ENCODE measurements at regions not wholly inside any gene's neighbourhood (a gene's known extent, or its start where the extent isn't known, plus 50 kb on each side); places are given as distances from the start of the nearest gene placed in this dataset.

DNA sequence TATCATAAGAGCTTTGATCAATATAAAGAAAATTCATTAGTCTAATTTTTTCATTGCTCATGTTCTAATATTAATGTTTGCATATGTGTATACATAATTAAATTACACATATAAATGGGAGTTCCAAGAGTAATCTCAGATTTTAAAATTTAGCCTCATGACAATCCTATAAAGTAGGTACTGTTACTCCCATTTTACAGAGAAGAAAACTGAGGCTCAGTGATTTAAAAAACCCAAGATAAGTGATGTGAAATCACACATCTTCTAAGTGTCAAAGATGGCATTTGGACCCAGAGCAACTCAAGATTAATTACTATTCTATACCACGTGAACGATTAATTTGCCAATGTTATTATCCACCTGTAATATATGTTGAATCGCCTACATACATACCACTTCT lies 122.3 kb downstream of the TM2D1 start:
- FAIRE-seq (no peak), DNase-seq (ENCODE audit: low read depth) (no peak)
- Histone ChIP-seq H4K20me1 (ENCODE audit: insufficient read depth, low read length) (no peaks in the 10 kb centered on the region), H3K36me3 (ENCODE audit: insufficient read depth, low read length) (no peaks in the 10 kb centered on the region), H3K4me3 (ENCODE audit: insufficient read depth, low read depth, low read length) (no peak overlapping the region), H3K9me3 (ENCODE audit: insufficient read depth, low read depth, low read length) (no peaks in the 10 kb centered on the region), H3K4me2 (ENCODE audit: low read length) (no peak overlapping the region), H3K27me3 (ENCODE audit: insufficient read depth, low read length) (no peaks in the 10 kb centered on the region), H3K79me2 (ENCODE audit: insufficient read depth, low read length) (no peaks in the 10 kb centered on the region), H2AFZ (ENCODE audit: low read depth, low read length) (no peak overlapping the region), H3K4me1 (ENCODE audit: insufficient read depth, low read length) (peaks cover 8% of the 10 kb centered on the region), H3K9ac (ENCODE audit: low read length) (no peak overlapping the region), H3K27ac (ENCODE audit: low read depth, low read length) (no peak overlapping the region)
- Mint-ChIP-seq H3K27me3 (ENCODE audit: low read depth, unreplicated experiment) (no peaks in the 10 kb centered on the region), H3K9me3 (ENCODE audit: unreplicated experiment) (no peaks in the 10 kb centered on the region), H3K4me1 (ENCODE audit: low read depth, unreplicated experiment) (peaks cover 19% of the 10 kb centered on the region), H3K36me3 (ENCODE audit: low read depth, unreplicated experiment) (no peaks in the 10 kb centered on the region), H3K27ac (ENCODE audit: unreplicated experiment) (no peak overlapping the region), H3K4me3 (ENCODE audit: unreplicated experiment) (no peak overlapping the region)
- TF ChIP-seq CTCF (IDR thresholded peaks at IDR 0.05; ENCODE audit: insufficient read depth, low read depth, low read length), result no peak
- TF ChIP-seq EZH2 (IDR thresholded peaks at IDR 0.05; ENCODE audit: insufficient read depth, low read length), result no peak

DNA sequence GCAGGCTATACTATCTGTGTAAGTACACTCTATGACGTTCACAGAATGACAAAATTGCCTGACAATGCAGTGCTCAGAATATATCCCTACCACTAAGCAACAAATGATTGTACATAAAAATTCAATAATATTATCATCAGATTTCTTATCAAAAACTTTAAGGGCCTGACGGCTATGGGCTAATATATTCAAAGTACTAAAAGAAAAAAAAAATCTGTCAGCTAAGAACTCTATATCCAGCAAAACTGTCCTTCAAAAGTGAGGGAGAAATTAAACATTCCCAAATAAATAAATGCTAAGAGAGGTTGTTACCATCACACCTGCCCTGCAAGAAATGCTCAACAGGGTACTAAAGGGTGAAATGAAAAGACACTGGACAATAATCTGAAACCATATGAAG lies 127.3 kb downstream of the TM2D1 start:
- Histone ChIP-seq H3K4me3 (ENCODE audit: insufficient read depth, low read depth, low read length) (no peak overlapping the region), H3K27ac (ENCODE audit: low read depth, low read length) (no peak overlapping the region), H3K27me3 (ENCODE audit: insufficient read depth, low read length) (no peaks in the 10 kb centered on the region), H2AFZ (ENCODE audit: low read depth, low read length) (no peak overlapping the region), H3K9ac (ENCODE audit: low read length) (no peak overlapping the region), H4K20me1 (ENCODE audit: insufficient read depth, low read length) (no peaks in the 10 kb centered on the region), H3K36me3 (ENCODE audit: insufficient read depth, low read length) (no peaks in the 10 kb centered on the region), H3K4me2 (ENCODE audit: low read length) (no peak overlapping the region), H3K4me1 (ENCODE audit: insufficient read depth, low read length) (no peaks in the 10 kb centered on the region), H3K79me2 (ENCODE audit: insufficient read depth, low read length) (no peaks in the 10 kb centered on the region), H3K9me3 (ENCODE audit: insufficient read depth, low read depth, low read length) (no peaks in the 10 kb centered on the region)
- no peaks in the 10 kb centered on the region for H3K4me1 Mint-ChIP-seq (ENCODE audit: low read depth, unreplicated experiment)
- no peaks in the 10 kb centered on the region for H3K36me3 Mint-ChIP-seq (ENCODE audit: low read depth, unreplicated experiment)
- H3K9me3 Mint-ChIP-seq (ENCODE audit: unreplicated experiment), result peaks cover 2% of the 10 kb centered on the region
- TF ChIP-seq CTCF (IDR thresholded peaks at IDR 0.05; ENCODE audit: insufficient read depth, low read depth, low read length) (no peak), EZH2 (IDR thresholded peaks at IDR 0.05; ENCODE audit: insufficient read depth, low read length) (no peak)
- no peak overlapping the region for H3K4me3 Mint-ChIP-seq (ENCODE audit: unreplicated experiment)
- peaks cover 2% of the 10 kb centered on the region for H3K27me3 Mint-ChIP-seq (ENCODE audit: low read depth, unreplicated experiment)
- H3K27ac Mint-ChIP-seq (ENCODE audit: unreplicated experiment), result no peak overlapping the region
- DNase-seq (ENCODE audit: low read depth), result no peak
- no peak for FAIRE-seq

GRCh38 chr1:61593331-61593730 lies 131.6 kb downstream of the TM2D1 start:
- TF ChIP-seq CTCF (IDR thresholded peaks at IDR 0.05; ENCODE audit: insufficient read depth, low read depth, low read length), result no peak
- Histone ChIP-seq H3K79me2 (ENCODE audit: insufficient read depth, low read length) (no peaks in the 10 kb centered on the region), H3K27me3 (ENCODE audit: insufficient read depth, low read length) (no peaks in the 10 kb centered on the region), H3K4me1 (ENCODE audit: insufficient read depth, low read length) (no peaks in the 10 kb centered on the region), H4K20me1 (ENCODE audit: insufficient read depth, low read length) (no peaks in the 10 kb centered on the region), H3K4me2 (ENCODE audit: low read length) (no peak overlapping the region), H3K4me3 (ENCODE audit: insufficient read depth, low read depth, low read length) (no peak overlapping the region), H3K27ac (ENCODE audit: low read depth, low read length) (no peak overlapping the region), H3K9ac (ENCODE audit: low read length) (no peak overlapping the region), H3K36me3 (ENCODE audit: insufficient read depth, low read length) (no peaks in the 10 kb centered on the region), H3K9me3 (ENCODE audit: insufficient read depth, low read depth, low read length) (no peaks in the 10 kb centered on the region), H2AFZ (ENCODE audit: low read depth, low read length) (no peak overlapping the region)
- Mint-ChIP-seq H3K9me3 (ENCODE audit: unreplicated experiment) (peaks cover 2% of the 10 kb centered on the region), H3K4me3 (ENCODE audit: unreplicated experiment) (no peak overlapping the region), H3K27me3 (ENCODE audit: low read depth, unreplicated experiment) (peaks cover 18% of the 10 kb centered on the region), H3K27ac (ENCODE audit: unreplicated experiment) (no peak overlapping the region), H3K36me3 (ENCODE audit: low read depth, unreplicated experiment) (no peaks in the 10 kb centered on the region), H3K4me1 (ENCODE audit: low read depth, unreplicated experiment) (no peaks in the 10 kb centered on the region)
- DNase-seq (ENCODE audit: low read depth), result no peak
- no peak for FAIRE-seq
